Fibroblast of lung (primary cell): ENCODE measurements at regions not wholly inside any gene's neighbourhood (a gene's known extent, or its start where the extent isn't known, plus 50 kb on each side); places are given as distances from the start of the nearest gene placed in this dataset.

Experiments
- CTCF ChIP-seq, 2 donors: IDR thresholded peaks in 1 of 2; conservative IDR thresholded peaks in 1 of 2; 1 replicate in 1 of 2; 2 replicates in 1 of 2; pipeline ENCODE4 v1.5.1; 2011 to 2012; ENCODE audit warnings: low read length in 2 of 2, control low read depth in 1 of 2, inconsistent platforms in 1 of 2, low read depth in 1 of 2, mild to moderate bottlenecking in 1 of 2
- EZH2 ChIP-seq: IDR thresholded peaks from 2 replicates; pipeline ENCODE4 v1.5.1; 2012; ENCODE audit warnings: low read length, control low read depth, mild to moderate bottlenecking; ENCODE audit errors: missing control alignments

- TF ChIP-seq CTCF (conservative IDR thresholded peaks at IDR 0.05 in 1 of 2, IDR thresholded peaks at IDR 0.05 in 1 of 2; ENCODE audit: low read depth in 1 of 2, low read length in 2 of 2) (no peak), EZH2 (no peak)
Observed at GRCh38 chr6:148251891-148252290, 90.7 kb upstream of the SASH1 start.
